HEK293T (cell line): ENCODE measurements at regions not wholly inside any gene's neighbourhood (a gene's known extent, or its start where the extent isn't known, plus 50 kb on each side); places are given as distances from the start of the nearest gene placed in this dataset.

Experiments used
- ARNT ChIP-seq: fragments of 450-650 bp; IDR thresholded peaks from 2 replicates; pipeline ENCODE4 v1.6.1; 2017; ENCODE audit warnings: mild to moderate bottlenecking
- BHLHE40 ChIP-seq: fragments of 450-650 bp; IDR thresholded peaks from 2 replicates; pipeline ENCODE4 v1.6.1; 2016; ENCODE audit warnings: mild to moderate bottlenecking, moderate library complexity, borderline replicate concordance
- ELF4 ChIP-seq: fragments of 450-650 bp; IDR thresholded peaks from 2 replicates; pipeline ENCODE4 v1.6.1; 2017; ENCODE audit warnings: antibody characterized with exemption
- FOXA1 ChIP-seq: fragments of 450-650 bp; IDR thresholded peaks from 2 replicates; pipeline ENCODE4 v1.6.1; 2016; ENCODE audit warnings: mild to moderate bottlenecking
- FOXK2 ChIP-seq: fragments of 450-650 bp; IDR thresholded peaks from 2 replicates; pipeline ENCODE4 v1.6.1; 2016; ENCODE audit warnings: mild to moderate bottlenecking
- FOXM1 ChIP-seq: fragments of 450-650 bp; IDR thresholded peaks from 2 replicates; pipeline ENCODE4 v1.6.1; 2017; ENCODE audit warnings: mild to moderate bottlenecking, borderline replicate concordance
- HDGF ChIP-seq: fragments of 450-650 bp; IDR thresholded peaks from 2 replicates; pipeline ENCODE4 v1.6.1; 2017; ENCODE audit warnings: antibody characterized with exemption, borderline replicate concordance
- L3MBTL2 ChIP-seq: fragments of 450-650 bp; conservative IDR thresholded peaks from 2 replicates; pipeline ENCODE4 v1.6.1; 2016; ENCODE audit warnings: mild to moderate bottlenecking
- NFRKB ChIP-seq: fragments of 450-650 bp; IDR thresholded peaks from 2 replicates; pipeline ENCODE4 v1.6.1; 2016; ENCODE audit warnings: mild to moderate bottlenecking, moderate library complexity
- PKNOX1 ChIP-seq: fragments of 450-650 bp; IDR thresholded peaks from 2 replicates; pipeline ENCODE4 v1.6.1; 2016
- SP1 ChIP-seq: fragments of 450-650 bp; IDR thresholded peaks from 2 replicates; pipeline ENCODE4 v1.6.1; 2017
- SUZ12 ChIP-seq: fragments of 450-650 bp; IDR thresholded peaks from 2 replicates; pipeline ENCODE4 v1.6.1; 2016; ENCODE audit warnings: mild to moderate bottlenecking
- TARDBP ChIP-seq: fragments of 450-650 bp; IDR thresholded peaks from 2 replicates; pipeline ENCODE4 v1.6.1; 2016
- ZNF384 ChIP-seq: fragments of 450-650 bp; IDR thresholded peaks from 2 replicates; pipeline ENCODE4 v1.6.1; 2016

GRCh38 chr22:40121461-40121860, 56.3 kb upstream of the TNRC6B start:
- TF ChIP-seq HDGF (no peak), BHLHE40 (no peak), SP1 (no peak), TARDBP (no peak), ARNT (no peak), NFRKB (no peak), SUZ12 (no peak), PKNOX1 (no peak), L3MBTL2 (no peak), FOXM1 (no peak), FOXK2 (no peak), ELF4 (no peak), FOXA1 (no peak), ZNF384 (no peak)
